ENCODE measurements at regions not wholly inside any gene's neighbourhood (a gene's known extent, or its start where the extent isn't known, plus 50 kb on each side); places are given as distances from the start of the nearest gene placed in this dataset.

DNA sequence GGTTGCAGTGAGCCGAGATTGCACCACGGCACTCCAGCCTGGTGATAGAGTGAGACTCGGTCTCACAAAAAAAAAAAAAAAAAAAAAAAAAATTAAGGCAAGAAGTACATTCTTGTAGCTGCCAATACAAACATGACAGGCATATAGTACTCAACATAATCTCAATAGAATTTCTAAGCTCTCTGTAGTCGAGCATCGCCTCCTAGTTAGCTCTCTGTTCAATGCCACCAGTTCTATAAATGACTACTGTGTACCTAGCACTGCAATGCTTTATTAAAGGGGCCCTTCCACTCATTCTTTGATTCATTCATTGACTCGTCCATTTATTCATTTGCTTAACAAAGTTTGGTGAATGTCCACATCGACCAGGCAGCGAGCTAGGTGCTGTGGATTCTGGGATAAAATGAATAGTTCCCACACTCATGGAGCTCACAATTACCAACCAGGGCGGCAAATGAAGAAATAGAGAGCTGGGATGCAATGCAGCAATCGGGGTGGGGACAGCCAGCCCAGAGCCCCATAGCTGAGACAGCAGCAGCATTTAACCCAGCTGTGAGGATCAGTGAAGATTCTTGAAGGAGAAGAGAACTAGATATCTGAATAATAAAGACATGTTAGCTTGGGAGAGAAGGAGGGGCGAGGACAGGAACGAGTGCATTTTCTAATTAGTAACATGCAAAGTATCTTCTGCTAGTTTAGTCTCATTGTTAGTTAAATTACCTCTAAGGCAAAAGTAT, 349.8 kb downstream of the LPIN1 start (continued):
- no peak for TF ChIP-seq ZBTB33 (IDR thresholded peaks at IDR 0.05; ENCODE audit: extremely low read depth, insufficient replicate concordance, low read length)
- no peak for TF ChIP-seq YY1 (IDR thresholded peaks at IDR 0.05; ENCODE audit: extremely low read depth, insufficient replicate concordance, low read depth, low read length)

- no peaks in the 10 kb centered on the region for H4K20me1 ChIP-seq (ENCODE audit: insufficient read depth)
- no peaks in the 10 kb centered on the region for H3K79me2 ChIP-seq (ENCODE audit: insufficient read depth, low read length)
- BruUV-seq (replicated peaks), result no TSS peak
- RAD21 ChIA-PET (ENCODE audit: low non-redundant PET in 1 of 2, low total read pairs in 2 of 2, uncharacterized antibody in 2 of 2, unreplicated experiment in 2 of 2), result no interaction called here
- H3K9me3 ChIP-seq (ENCODE audit: control insufficient read depth in 1 of 2, insufficient read depth in 1 of 2, low read depth in 1 of 2, low read length in 2 of 2), result no peaks in the 10 kb centered on the region
- H3K4me2 ChIP-seq (ENCODE audit: low read length), result no peak overlapping the region
- POLR2A ChIA-PET, result no interaction called here
- no peak overlapping the region for H3K4me3 ChIP-seq (replicated peaks in 1 of 2; ENCODE audit: low read depth in 1 of 2, low read length in 2 of 2)
- H3K27me3 ChIP-seq (ENCODE audit: insufficient read depth, low read length), result no peaks in the 10 kb centered on the region
- no peak overlapping the region for H3K27ac ChIP-seq (ENCODE audit: low read depth, low read length)
- intact Hi-C loops (cut with micrococcal nuclease), result no loop called here
- ATAC-seq, result no peak
- no peak overlapping the region for H3K9ac ChIP-seq (ENCODE audit: low read length)
- H3K9me2 ChIP-seq (ENCODE audit: insufficient read depth), result no peaks in the 10 kb centered on the region
- TF ChIP-seq SP1 (IDR thresholded peaks at IDR 0.05; ENCODE audit: low read depth) (no peak), SIN3A (IDR thresholded peaks at IDR 0.05; ENCODE audit: low read depth) (no peak), CBX3 (IDR thresholded peaks at IDR 0.05; ENCODE audit: low read depth) (no peak), ZNF274 (IDR thresholded peaks at IDR 0.05; ENCODE audit: low read depth, low read length) (no peak), MAX (IDR thresholded peaks at IDR 0.05) (no peak), ELF1 (IDR thresholded peaks at IDR 0.05; ENCODE audit: borderline replicate concordance, low read depth) (no peak), EZH2 (IDR thresholded peaks at IDR 0.05) (no peak), SRF (IDR thresholded peaks at IDR 0.05; ENCODE audit: low read depth) (no peak), YY1 (IDR thresholded peaks at IDR 0.05; ENCODE audit: extremely low read depth, insufficient replicate concordance, low read depth, low read length) (no peak), RAD21 (IDR thresholded peaks at IDR 0.05; ENCODE audit: low read depth) (no peak), CEBPB (IDR thresholded peaks at IDR 0.05; ENCODE audit: low read depth) (no peak), ZFX (IDR thresholded peaks at IDR 0.05) (no peak)
- CTCF ChIA-PET, result no interaction called here
- no peaks in the 10 kb centered on the region for H3K4me1 ChIP-seq (ENCODE audit: control insufficient read depth in 1 of 2, insufficient read depth in 2 of 2, low read length in 2 of 2)
- H2AFZ ChIP-seq (ENCODE audit: low read depth, low read length, poor library complexity, severe bottlenecking), result no peak overlapping the region
- no peaks in the 10 kb centered on the region for H3K36me3 ChIP-seq (ENCODE audit: control insufficient read depth in 1 of 2, insufficient read depth in 2 of 2, low read length in 2 of 2)
- DNase-seq (ENCODE audit: low read depth, low spot score), result no peak
These were observed 350.5 kb downstream of the LPIN1 start for GRCh38 chr2:12096788-12097449.
